ENCODE measurements at regions not wholly inside any gene's neighbourhood (a gene's known extent, or its start where the extent isn't known, plus 50 kb on each side); places are given as distances from the start of the nearest gene placed in this dataset.

GRCh38 chr1:147463022-147463421 lies 78.3 kb upstream of the BCL9 start:
- DNase-seq (ENCODE audit: low spot score), result no peak

- no peak for DNase-seq (ENCODE audit: low spot score)
Observed at GRCh38 chr1:147466543-147466942, 74.8 kb upstream of the BCL9 start.

GRCh38 chr1:147470079-147470478 lies 71.2 kb upstream of the BCL9 start:
- DNase-seq (ENCODE audit: low spot score), result no peak

GRCh38 chr1:147472489-147472888 lies 68.8 kb upstream of the BCL9 start:
- DNase-seq (ENCODE audit: low spot score), result no peak

GRCh38 chr1:147472966-147473732 lies 68.2 kb upstream of the BCL9 start:
- DNase-seq (ENCODE audit: low spot score), result no peak

GRCh38 chr1:147473733-147474049 lies 67.6 kb upstream of the BCL9 start:
- no peak for DNase-seq (ENCODE audit: low spot score)

GRCh38 chr1:147475488-147475887 lies 65.8 kb upstream of the BCL9 start:
- no peak for DNase-seq (ENCODE audit: low spot score)

GRCh38 chr1:147478521-147478920 lies 62.8 kb upstream of the BCL9 start:
- DNase-seq (ENCODE audit: low spot score), result no peak

- no peak for DNase-seq (ENCODE audit: low spot score)
Observed at GRCh38 chr1:147479864-147480564, 61.3 kb upstream of the BCL9 start.

GRCh38 chr1:147480565-147480935 lies 60.8 kb upstream of the BCL9 start:
- DNase-seq (ENCODE audit: low spot score), result no peak

GRCh38 chr1:147486876-147487656 lies 54.2 kb upstream of the BCL9 start:
- DNase-seq (ENCODE audit: low spot score), result no peak

- no peak for DNase-seq (ENCODE audit: low spot score)
Observed at GRCh38 chr1:147491098-147491497, 50.2 kb upstream of the BCL9 start.
